ENCODE measurements at regions not wholly inside any gene's neighbourhood (a gene's known extent, or its start where the extent isn't known, plus 50 kb on each side); places are given as distances from the start of the nearest gene placed in this dataset.

GRCh38 chr5:82339792-82340191 is 61.6 kb upstream of the RPS23 start:
- no peak for FAIRE-seq
- DNase-seq (ENCODE audit: insufficient read length, low spot score) = no peak
- TF ChIP-seq CTCF (IDR thresholded peaks at IDR 0.05; ENCODE audit: insufficient read depth, missing control alignments) = no peak

GRCh38 chr5:82338771-82339373 is 60.7 kb upstream of the RPS23 start:
- no peak for FAIRE-seq
- TF ChIP-seq CTCF (IDR thresholded peaks at IDR 0.05; ENCODE audit: insufficient read depth, missing control alignments) = no peak
- DNase-seq (ENCODE audit: insufficient read length, low spot score) = no peak

GRCh38 chr5:82336959-82337351 is 58.8 kb upstream of the RPS23 start:
- no peak for DNase-seq (ENCODE audit: insufficient read length, low spot score)
- no peak for FAIRE-seq
- no peak for TF ChIP-seq CTCF (IDR thresholded peaks at IDR 0.05; ENCODE audit: insufficient read depth, missing control alignments)

GRCh38 chr5:82336226-82336958 is 58.2 kb upstream of the RPS23 start:
- DNase-seq (ENCODE audit: insufficient read length, low spot score) = no peak
- no peak for TF ChIP-seq CTCF (IDR thresholded peaks at IDR 0.05; ENCODE audit: insufficient read depth, missing control alignments)
- no peak for FAIRE-seq

GRCh38 chr5:82335806-82336205 is 57.7 kb upstream of the RPS23 start:
- TF ChIP-seq CTCF (IDR thresholded peaks at IDR 0.05; ENCODE audit: insufficient read depth, missing control alignments) = no peak
- FAIRE-seq = no peak
- DNase-seq (ENCODE audit: insufficient read length, low spot score) = no peak

- no peak for TF ChIP-seq CTCF (IDR thresholded peaks at IDR 0.05; ENCODE audit: insufficient read depth, missing control alignments)
- FAIRE-seq (no peak), DNase-seq (ENCODE audit: insufficient read length, low spot score) (no peak)
Measured at GRCh38 chr5:82334856-82335255, 56.7 kb upstream of the RPS23 start.

- no peak for DNase-seq (ENCODE audit: insufficient read length, low spot score)
- FAIRE-seq = no peak
- TF ChIP-seq CTCF (IDR thresholded peaks at IDR 0.05; ENCODE audit: insufficient read depth, missing control alignments) = no peak
Measured at GRCh38 chr5:82334085-82334692, 56.0 kb upstream of the RPS23 start.
